GM12875 (cell line): ENCODE measurements at regions not wholly inside any gene's neighbourhood (a gene's known extent, or its start where the extent isn't known, plus 50 kb on each side); places are given as distances from the start of the nearest gene placed in this dataset.

Source experiments
- H3K4me3 ChIP-seq: one replicate; pipeline ENCODE4 v1.5.1; 2011; ENCODE audit warnings: low read depth, low read length, control low read depth
- CTCF ChIP-seq: IDR thresholded peaks from 2 replicates; pipeline ENCODE4 v1.5.1; 2011; ENCODE audit warnings: low read depth, mild to moderate bottlenecking, control low read depth, inconsistent platforms, low read length, moderate library complexity, borderline replicate concordance; ENCODE audit not compliant: insufficient read depth

- TF ChIP-seq CTCF = no peak
Observed at GRCh38 chr22:33119044-33119443, 60.9 kb upstream of the SYN3 start.

GRCh38 chr22:33117821-33118220, 59.6 kb upstream of the SYN3 start:
- TF ChIP-seq CTCF = no peak
- H3K4me3 ChIP-seq = no peak overlapping the region

More at GRCh38 chr22:33119044-33119443, 60.9 kb upstream of the SYN3 start:
- H3K4me3 ChIP-seq = no peak overlapping the region

GRCh38 chr22:33116841-33117547, 58.8 kb upstream of the SYN3 start:
- TF ChIP-seq CTCF = no peak
- no peak overlapping the region for H3K4me3 ChIP-seq

- TF ChIP-seq CTCF = no peak
- no peak overlapping the region for H3K4me3 ChIP-seq
Observed at GRCh38 chr22:33114565-33114964, 56.4 kb upstream of the SYN3 start.

- H3K4me3 ChIP-seq = no peak overlapping the region
- TF ChIP-seq CTCF = no peak
Observed at GRCh38 chr22:33112580-33112979, 54.4 kb upstream of the SYN3 start.

- no peak for TF ChIP-seq CTCF
- no peak overlapping the region for H3K4me3 ChIP-seq
Observed at GRCh38 chr22:33111491-33111890, 53.3 kb upstream of the SYN3 start.

- no peak overlapping the region for H3K4me3 ChIP-seq
- TF ChIP-seq CTCF = no peak
Observed at GRCh38 chr22:33110562-33111163, 52.5 kb upstream of the SYN3 start.
